Body of pancreas (tissue), 4 donors: ENCODE measurements at regions not wholly inside any gene's neighbourhood (a gene's known extent, or its start where the extent isn't known, plus 50 kb on each side); places are given as distances from the start of the nearest gene placed in this dataset.

Experiments
- CTCF ChIP-seq, 7 experiments: fragments of 450-650 bp in 4 of 7; fragments of 200-600 bp in 3 of 7; sonication (generic) in 3 of 7; IDR thresholded peaks; one replicate each; pipeline ENCODE4 v1.5.1; 2016 to 2019; ENCODE audit warnings: antibody characterized with exemption in 7 of 7
- POLR2A ChIP-seq, 3 donors: fragments of 450-650 bp; IDR thresholded peaks; one replicate each; pipeline ENCODE4 v1.6.1; 2016; ENCODE audit warnings: antibody characterized with exemption in 3 of 3, mild to moderate bottlenecking in 2 of 3

DNA sequence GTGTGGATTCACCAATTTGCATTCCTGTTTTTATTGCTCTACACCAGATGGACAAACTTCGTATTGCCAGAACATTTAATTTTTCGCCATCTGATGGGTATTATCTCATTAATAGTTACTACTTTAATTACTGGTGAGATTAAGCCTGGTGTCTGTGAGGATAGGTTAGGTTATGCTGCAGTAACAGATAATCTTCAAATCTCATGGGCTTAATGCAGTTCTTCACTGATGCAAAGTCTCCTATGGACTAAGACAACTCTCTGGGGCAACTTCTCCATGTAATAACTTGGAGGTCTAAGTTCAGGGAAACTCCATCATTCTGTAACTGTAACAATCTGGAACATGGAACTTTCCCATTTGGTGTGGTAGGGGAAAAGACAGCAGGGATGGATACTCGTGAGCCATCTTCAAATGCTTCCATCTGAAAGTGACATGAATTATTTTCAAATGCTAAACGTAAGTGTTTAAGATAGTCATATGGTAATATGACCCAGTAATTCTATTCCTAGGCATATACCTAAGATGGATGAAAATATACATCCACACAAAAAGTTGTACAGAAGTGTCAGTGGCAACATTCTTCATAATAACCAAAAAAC is 111.6 kb downstream of the LEPR start:
- no peak for TF ChIP-seq CTCF (IDR thresholded peaks at IDR 0.05)
- TF ChIP-seq POLR2A (IDR thresholded peaks at IDR 0.05) = no peak
